HG02623 (cell line): ENCODE measurements at regions not wholly inside any gene's neighbourhood (a gene's known extent, or its start where the extent isn't known, plus 50 kb on each side); places are given as distances from the start of the nearest gene placed in this dataset.
"Not testable (repeated sequence)": the region's sequence is repeated elsewhere in the genome, so short reads cannot be mapped to it uniquely, and the experiment has no call there.

Experiments used
- ATAC-seq: cut with Tn5 transposase; IDR thresholded peaks from one replicate; pipeline ENCODE4 v1.9.1; 2021; ENCODE audit warnings: moderate library complexity; ENCODE audit not compliant: unreplicated experiment

DNA sequence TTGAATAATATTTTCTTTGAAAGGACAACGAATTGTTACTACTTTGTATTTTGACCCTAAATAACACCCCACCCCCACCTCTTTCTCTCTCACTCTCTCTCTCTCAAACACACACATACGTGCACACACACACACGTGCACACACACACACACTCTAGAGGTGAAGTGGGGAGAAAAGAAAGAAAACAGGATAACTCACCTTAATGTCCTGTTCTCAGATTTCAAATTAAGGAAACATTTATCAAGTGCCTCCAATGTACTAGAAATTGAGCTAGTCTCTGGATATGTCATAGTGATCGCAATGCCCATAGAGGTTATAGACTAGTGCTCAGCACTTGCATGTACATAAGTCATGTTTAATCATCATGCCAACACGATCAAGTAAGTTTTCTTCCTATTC, 1483.6 kb upstream of the SEL1L start:
- ATAC-seq, result no peak

DNA sequence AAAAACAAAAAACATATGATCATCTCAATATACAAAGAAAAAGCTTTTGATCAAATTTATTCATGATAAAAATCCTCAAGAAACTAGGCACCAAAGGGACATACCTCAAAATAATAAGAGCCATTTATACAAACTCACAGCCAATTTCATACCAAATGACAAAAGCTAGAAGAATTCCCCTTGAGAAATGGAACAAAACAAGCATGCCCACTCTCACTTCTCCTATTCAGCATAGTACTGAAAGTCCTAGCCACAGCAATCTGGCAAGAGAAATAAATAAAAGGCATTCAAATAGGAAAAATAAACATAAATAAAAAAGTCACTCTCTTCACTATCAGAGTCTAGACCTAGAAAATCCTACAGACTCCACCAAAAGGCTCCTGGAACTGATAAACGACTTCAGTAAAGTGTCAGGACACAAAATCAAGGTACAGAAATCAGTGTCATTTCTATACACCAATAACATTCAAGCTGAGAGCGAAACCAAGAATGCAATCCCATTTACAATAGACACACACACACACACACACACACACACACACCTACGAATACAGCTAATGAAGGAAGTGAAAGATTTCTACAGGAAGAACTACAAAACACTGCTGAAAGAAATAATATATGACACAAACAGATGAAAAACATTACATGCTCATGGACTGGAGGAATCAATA, 1486.2 kb upstream of the SEL1L start:
- ATAC-seq, result no peak

DNA sequence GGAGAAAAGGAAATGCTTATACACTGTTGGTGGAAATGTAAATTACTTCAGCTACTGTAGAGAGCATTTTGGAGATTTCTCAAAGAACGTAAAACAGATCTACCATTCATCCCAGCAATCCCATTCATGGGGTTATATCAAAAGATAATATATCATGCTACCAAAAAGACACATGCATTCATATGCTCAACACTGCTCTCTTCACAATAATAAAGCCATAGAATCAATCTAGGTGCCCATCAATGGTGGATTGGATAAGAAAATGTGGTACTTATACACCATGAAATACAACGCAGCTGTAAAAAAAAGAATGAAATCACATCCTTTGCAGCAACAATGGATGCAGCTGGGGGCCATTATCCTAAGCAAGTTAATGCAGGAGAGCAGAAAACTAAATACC, 1487.7 kb upstream of the SEL1L start:
- no peak for ATAC-seq

DNA sequence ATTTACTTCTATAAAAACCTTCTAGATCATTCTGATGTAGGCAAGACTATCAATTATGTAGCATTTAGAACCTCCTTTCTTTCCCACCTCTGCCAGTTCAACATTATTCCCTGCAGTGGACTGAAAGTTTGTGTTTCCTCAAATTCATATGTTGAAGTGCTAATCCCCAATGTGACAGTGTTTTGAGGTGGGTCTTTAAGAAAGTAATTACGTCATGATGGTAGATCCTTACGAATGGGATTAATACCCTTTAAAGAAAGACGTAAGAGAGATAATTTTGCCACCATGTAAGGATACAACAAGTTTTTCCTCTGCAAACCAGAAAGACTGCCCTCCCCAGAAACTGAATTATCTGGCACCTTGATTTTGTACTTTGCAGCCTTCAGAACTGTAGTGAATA, 1489.7 kb upstream of the SEL1L start:
- no peak for ATAC-seq

DNA sequence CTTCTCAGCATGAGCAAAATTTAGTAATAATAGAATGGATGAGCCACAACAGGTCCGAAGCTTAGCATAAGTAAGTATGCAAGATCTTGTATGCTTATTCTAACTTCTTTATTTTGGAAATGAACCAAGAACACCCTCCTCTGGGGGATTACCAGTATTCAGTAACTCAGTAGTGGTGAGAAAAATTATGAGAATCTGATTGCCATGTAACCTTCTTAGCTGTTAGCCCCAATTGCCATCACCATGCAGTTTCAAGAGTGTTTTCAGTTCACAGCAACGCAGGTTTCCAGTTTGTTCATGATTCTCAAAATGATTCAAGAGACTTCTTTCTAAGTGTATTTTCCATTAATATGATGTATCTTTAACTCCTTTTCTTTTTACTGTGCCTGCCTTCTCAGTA, 1507.6 kb upstream of the SEL1L start:
- no peak for ATAC-seq

DNA sequence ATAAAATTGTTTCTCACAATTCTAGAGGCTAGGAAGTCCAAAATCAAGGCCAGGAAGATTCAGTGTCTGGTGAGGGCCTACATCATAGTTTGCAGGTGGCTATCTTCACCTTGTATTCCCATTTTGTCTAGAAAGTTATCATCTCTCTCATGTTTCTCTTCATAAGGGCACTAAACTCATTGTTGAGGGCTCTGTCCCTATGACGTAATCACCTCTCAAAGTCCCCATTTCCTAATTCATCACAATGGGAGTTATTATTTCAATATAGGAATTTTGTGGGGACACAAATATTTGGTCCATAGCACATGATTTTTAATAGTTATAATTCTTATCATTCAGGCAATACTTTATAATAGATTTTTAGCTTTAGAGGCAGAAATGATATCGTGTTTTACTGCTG, 1509.2 kb upstream of the SEL1L start:
- ATAC-seq, result no peak

DNA sequence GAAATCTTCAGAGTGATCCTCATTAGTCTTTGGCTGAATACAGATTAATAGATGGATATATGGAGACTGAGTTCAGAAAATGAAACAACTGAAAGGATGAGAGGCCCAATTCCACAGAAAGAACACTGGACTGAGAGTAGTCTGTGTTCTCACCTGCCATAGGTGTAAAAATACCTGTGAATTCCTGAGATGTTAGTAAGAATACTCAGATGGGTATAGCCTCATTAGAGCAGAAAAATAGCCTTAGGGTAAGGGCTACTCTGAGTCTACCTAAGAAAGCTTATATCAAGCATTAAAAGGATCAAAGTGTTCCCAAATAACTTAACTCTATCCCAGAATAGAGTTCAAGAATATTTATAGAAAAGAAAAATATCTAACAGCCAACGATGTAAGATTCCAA, 1510.3 kb upstream of the SEL1L start:
- no peak for ATAC-seq

DNA sequence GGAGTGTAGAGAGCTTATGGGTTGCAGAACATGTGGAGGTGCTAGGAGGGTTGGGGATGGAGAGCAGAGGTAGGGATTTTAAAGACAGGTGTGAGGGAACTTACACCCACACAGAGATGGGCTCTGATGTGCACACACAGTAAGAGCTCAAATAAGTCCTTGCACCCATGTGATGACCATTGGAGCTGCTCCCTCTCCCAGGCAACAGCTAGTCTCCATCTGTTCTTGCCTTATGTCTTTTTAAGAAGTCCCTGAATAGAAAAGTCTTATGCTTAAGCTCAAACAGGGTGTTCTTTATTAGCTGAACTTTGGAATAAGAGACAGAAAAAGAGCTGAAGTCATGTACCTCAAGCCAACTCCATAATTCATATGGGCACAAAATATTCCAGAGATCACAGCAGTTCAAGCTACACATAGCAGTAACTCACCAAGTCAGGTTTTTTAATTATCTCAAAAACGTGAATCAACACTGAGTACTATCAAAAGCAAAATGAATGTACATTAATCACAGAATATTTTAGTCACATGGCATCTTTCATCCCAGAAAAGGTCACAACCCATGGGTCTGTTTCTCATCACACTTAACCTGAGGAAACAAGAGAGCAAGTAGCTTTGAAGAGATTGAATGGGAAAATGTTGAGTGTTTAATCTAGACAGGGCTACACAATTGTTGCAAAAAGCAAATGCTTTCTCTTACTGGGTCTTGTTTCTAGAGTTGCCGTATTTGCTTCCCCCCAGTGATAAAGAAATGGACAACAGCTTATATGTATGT, 1513.6 kb upstream of the SEL1L start:
- no peak for ATAC-seq

DNA sequence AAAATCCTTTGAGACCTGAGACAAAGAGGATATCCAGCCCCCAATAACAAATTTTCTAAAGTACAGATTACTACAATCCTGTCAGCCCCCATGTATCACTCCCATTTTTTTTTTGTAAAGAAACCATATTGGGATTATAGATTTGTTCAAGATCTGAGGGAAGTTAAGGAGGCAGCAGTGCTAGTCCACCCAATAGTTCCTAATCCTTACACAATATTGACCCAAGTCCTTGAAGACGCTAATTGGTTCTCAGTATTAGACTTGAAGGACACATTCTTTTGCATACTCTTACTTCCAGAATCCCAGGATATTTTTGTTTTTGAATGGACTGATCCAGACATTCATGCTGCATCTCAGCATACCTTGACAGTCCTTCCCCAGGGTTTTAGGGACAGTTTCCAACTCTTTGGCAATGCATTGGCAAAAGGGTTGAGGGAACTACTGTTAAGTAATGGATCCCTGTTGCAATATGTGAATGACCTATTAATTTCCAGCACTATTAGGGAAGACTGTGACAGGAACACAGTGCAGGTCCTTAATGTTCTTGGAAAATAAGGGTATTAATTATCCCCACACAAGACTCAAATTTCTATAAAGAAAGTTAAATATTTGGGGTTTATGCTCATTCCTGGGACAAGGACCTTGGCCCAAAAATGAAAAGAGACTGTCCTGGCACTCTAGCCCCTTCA, 1519.5 kb upstream of the SEL1L start:
- no peak for ATAC-seq

DNA sequence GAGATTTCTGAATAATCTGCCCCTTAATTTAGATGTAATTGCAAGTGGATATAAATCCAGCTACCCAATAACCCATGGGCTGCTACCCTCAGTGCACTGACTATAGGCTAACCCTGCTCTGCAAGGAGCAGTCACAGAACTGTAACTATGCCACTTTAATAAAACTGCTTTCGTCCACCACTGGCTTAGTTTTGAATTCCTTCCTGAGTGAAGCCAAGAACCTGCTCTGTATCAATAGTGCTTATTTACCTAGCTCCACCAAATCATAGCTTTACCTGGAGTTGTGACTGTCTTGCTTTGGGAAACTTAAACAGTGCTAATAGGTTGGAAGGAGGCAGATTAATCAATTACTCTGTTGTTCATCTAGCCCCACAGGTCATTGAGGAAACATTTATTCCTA, 1524.4 kb upstream of the SEL1L start:
- ATAC-seq, result no peak

DNA sequence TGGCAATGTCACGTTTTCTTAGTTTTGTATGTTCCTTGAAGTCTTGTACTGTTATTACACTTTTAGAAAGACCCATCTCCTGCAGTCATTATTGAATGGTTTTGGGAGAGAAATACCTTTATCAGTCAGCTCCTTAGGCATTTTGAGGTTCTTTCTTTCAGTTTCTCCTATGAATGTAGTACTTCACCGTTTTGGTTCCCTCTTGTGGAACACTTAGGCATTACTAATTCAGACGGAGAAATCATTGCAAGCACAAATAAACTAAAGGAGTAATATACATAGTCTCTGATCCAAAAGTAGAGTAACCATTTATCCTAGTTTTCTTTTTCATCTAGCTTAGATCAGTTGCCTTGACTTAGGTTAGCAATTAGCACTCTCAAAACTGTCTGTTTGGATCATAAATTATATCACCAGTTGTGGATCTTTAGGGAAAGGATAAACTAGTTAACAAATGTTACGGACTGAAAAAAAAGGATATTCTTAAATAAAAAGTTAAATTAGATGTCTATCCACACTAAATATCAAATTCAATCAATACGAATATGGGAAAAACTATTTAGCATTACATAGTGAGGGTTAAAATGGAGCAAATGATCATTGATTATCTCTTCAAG, 1538.3 kb upstream of the SEL1L start:
- no peak for ATAC-seq

DNA sequence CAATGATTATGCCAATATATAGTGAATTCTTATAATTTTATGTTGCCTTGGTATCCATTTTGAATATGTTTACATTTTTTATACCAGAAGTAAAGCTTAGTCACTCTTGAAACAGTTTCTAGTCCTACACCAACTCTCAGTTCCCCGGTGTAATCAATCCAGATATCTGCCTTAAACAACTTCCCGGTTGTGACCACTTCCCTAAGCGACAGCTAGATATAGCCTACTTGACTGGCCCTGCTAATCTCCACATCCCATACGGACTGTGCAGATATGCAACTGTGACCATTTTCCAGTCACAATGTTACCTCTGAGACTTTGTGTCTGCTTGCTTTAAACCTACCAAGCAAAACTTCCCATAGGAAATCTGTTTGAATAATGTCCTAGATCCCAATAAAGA, 1551.5 kb upstream of the SEL1L start:
- ATAC-seq, result no peak

DNA sequence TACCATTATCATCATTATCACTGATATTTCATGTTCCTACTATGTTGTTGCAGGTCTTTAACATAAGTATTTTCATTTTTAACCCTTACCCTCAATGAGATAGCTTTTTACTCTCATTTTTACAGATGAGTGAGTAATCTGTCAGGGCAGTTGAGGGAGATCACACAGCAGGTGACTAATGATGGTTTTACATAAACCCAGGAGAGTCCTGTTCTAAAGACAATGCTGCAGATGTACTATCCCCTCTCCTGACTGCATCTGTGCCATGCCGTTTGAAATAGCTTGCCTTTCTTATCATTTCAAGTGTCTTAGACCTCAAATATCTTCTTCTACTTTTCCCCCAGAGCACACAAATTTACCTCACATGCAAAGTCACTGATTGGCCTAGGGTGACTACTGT, 1552.1 kb upstream of the SEL1L start:
- no peak for ATAC-seq

DNA sequence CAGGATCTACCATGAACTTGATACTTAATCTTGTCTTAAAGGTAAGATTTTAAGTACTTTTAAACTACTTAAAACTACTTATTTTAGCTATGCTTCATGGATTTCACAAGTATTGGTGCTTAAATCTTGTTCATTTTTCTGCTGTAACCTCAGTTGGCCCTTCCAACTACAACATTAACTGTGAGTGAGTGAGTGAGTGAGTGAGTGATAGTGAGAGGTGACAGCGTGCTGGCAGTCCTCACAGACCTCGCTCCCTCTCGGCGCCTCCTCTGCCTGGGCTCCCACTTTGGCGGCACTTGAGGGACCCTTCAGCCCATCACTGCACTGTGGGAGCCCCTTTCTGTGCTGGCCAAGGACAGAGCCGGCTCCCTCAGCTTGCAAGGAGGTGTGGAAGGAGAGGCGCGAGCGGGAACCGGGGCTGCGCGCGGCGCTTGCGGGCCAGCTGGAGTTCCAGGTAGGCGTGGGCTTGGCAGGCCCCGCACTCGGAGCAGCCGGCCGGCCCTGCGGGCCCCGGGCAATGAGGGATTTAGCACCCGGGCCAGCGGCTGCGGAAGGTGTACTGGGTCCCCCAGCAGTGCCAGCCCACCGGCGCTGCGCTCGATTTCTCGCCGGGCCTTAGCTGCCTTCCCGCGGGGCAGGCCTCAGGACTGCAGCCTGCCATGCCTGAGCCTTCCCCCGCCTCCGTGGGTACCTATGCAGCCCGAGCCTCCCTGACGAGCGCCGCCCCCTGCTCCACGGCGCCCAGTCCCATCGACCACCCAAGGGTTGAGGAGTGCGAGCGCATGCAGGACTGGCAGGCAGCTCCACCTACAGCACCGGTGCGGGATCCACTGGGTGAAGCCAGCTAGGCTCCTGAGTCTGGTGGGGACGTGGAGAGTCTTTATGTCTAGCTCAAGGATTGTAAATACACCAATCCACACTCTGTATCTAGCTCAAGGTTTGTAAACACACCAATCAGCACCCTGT, 1558.6 kb upstream of the SEL1L start:
- ATAC-seq, result not testable (repeated sequence)

DNA sequence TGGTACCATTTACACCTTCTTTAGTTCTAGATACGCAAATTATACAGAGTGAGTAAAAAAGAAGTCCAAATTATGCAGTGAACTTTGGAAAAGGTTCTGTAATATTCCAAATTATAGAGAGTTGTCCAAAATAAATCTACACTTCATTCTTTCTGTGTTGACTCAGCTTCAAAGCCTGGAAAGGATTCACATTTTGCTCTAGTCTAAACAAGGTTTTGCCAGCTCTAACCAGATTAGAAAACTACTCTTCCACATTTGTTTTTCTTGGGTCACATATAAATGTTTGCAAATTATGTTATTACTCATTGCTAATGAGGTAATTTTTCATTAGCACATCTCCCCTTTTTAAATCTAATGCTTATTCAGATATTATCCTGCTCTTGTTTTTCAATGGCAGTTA, 1562.4 kb upstream of the SEL1L start:
- no peak for ATAC-seq

DNA sequence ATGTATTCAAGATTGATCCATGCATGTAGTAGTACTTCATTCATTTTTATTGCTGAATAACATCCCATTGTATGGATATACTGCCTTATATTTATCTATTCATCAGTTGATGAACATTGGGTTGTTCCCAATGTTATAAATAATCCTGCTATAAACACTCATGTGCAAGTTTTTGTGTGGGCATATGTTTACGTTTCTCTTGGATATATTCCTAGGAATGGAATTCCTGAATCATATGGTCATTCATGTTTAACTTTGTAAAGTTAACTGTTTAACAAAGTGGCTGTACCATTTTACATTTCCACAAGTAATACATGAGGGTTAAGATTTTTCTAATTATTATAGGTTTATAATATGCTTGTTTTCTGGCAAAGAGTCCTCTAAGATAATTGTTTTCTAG, 1568.2 kb upstream of the SEL1L start:
- no peak for ATAC-seq

DNA sequence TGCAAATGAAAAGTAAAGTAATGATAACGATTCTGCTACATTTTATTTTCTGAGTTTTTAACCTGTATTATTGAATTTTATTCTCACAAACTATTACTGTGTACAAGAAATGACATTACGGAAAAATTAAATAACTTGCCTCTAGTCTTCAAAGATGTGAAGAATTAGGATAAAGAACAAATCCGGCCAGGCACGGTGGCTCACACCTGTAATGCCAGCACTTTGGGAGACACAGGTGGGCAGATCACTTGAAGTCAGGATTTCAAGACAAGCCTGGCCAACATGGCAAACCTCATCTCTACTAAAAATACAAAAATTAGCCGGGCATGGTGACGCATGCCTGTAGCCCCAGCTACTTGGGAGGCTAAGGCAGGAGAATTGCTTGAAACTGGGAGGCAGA, 1584.4 kb upstream of the SEL1L start:
- ATAC-seq, result no peak

DNA sequence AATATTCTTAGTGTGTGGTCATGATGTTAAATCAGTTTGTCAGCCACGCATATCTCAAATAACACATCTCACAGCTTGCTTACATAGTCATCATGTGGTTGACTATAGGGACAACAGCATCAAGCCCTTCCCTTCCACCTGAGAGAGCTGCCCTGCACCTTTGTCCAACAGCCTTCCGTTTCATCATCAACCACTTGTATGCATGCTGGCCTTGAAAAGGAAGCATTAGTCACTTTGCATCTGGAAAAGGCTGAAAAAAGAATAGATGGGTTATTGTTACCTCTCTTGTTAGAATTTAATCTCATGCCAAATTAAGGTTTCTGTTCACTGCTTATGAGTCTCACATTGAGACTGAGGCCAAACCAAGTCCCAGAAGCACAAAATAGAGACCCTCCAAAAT, 1586.5 kb upstream of the SEL1L start:
- no peak for ATAC-seq

DNA sequence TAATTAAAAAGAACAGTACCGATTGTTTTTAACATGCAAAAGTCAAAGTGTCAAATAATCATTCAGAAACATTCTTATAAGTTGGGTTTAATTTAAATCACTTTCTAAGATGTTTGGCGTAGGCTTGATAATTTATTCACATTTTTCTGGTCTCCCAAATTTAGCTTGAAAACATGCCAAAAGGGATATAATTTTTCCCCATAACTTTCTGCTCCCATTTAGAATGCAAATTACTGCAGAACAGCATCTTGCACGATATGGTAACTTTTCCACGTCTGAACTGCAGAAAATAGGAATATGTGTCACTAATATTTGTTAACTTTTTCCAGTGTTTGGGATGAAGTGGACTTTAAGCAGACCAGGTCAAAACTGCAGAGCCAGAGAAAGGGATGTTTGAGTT, 1592.4 kb upstream of the SEL1L start:
- no peak for ATAC-seq

DNA sequence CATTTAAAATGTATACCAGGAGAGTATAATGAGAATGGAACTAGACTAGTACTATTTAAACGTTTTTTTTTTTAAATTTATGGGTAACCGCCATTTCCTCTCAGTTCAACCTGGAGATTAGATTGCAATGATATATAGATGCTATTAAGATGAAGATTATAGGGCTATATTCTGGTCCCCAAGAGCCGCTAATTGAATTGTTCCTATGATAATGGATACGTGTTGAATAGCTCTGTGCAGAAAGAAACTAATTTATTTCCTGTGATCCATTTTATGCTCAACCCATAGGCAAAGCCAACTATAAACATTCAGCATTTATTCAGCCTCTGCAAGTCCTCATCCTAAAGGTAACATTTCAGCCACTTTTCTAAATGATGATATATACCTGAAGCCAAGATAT, 1595.1 kb upstream of the SEL1L start:
- no peak for ATAC-seq

DNA sequence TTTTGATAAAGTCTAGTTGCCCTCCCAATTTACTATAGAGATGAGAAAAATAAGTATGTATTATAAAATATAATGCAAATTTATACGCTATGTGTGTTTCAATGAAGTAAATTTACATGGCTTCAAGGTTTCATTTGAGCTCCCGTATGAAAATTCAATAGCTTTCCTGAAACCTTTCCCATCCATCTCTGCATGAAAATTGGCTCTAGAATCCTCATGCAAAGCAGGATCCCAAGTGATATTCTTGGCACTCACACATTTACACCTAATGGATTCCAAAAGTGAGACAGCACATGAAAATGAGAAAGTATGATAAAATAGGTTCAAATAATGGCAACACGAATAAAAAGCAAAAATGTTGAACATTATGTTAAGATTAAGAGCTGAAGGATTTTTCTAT, 1595.8 kb upstream of the SEL1L start:
- ATAC-seq, result no peak
